GM21576 (cell line): ENCODE measurements at regions not wholly inside any gene's neighbourhood (a gene's known extent, or its start where the extent isn't known, plus 50 kb on each side); places are given as distances from the start of the nearest gene placed in this dataset.

ENCODE experiments used
- ATAC-seq: cut with Tn5 transposase; IDR thresholded peaks from one replicate; pipeline ENCODE4 v1.9.1; 2021; ENCODE audit warnings: mild to moderate bottlenecking, moderate library complexity; ENCODE audit not compliant: unreplicated experiment

DNA sequence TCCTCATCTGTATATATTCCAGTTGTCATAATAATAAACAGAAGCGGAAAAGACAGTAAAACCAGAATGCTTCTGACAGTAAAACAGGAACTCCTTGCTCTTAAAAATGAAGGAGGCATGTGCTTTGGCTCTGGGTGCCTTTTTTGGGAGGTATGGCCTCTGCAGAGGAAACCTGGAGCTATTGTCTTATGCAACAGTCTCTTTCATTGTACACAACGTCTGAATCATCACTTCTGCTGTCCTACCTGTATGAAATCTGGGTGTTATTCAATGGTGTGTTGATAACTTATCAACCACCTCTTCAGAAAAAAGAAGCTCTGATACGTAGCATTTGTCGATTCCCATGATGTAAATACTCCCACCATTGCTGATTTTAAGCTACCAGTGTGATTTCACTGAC is 64.8 kb downstream of the CDCA7 start:
- ATAC-seq, result no peak

- ATAC-seq, result no peak
Measured at GRCh38 chr2:173424886-173425285, 70.2 kb downstream of the CDCA7 start.

DNA sequence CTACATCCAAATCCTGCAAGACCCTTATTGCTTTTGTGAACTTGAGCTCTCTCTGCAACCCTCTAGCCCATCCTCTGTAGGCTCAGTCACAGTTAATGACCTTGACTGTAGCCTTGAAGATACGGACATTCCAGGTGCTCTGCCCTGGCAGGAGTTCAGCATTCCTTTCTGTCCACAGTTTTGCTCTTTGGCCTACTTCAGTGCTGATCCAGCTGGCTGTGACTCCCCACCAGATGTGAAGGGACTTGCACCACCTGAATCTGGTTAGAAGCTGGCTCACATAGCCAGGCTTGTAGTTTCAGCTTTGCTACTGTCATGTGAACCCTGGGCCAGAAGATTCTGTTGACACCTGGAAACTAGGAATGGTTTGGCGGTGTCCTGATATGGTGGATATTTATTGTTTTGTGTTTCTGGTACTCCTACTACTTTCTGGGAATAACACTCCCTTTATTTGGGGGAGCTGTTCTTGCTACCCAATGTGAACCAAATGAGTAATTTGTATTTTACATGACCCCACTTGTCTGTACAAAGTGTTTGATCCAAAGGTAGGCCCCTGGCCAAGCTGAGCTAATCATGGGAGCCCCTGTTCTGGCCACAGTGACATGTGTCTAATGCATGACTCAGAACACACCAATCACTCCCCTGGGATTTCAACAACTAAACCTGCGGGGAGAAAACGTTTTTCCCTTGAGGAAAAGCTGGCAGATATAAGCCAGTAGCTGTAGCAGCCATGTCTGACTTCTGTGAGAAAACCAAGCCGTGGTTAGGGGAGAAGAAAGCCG is 73.4 kb downstream of the CDCA7 start:
- ATAC-seq, result no peak

DNA sequence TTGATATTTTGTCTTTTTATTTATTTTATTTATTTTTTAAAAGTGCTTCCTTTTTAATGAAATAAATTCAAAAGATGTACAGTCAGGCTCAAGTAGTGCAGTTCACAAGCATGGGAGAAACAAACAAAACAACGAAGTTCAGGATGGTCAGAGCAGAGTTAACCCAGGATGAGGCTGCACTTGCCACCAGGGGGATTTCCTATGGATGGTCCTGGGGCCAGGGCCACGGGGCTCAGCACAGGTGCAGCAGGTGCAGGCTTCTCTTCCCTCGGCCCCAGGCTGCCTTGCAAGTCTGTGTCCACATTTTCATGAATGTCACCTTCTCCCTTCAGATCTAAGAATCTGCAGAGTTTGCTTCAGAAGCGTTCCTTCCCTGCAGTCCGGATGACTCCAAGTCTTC is 76.5 kb downstream of the CDCA7 start:
- no peak for ATAC-seq

DNA sequence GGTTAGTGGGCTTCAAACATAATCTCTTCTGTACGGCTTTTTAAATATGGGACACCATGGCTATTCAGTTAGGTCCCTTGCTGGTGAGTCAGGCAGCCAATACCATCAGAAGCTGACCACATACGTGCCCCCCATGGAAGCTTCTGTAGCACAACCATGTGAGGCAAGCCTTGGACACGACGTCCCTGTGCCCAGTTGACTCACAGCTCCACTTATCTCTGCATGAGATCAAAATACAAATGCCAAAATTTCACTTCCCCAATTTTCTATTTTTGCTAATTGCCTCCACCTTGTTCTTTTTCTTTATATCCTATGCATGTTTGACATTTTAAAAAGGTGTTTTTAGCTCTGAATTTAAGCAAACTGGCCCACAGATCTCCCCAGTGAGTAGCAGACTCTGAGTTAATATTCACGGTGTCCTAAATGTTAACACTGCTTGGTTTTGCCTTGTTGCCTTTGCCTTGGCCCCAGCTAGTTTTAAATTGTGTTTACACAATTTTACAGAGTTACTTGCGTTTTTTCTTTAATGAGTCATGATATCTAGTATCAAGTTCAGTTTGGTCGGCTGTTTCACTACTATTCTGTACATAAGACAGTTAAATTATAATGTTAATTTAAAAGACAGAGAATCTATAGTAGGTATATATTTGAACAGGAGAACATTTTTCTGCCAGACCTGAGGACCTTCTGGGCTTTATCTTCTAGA is 77.5 kb downstream of the CDCA7 start:
- no peak for ATAC-seq

- ATAC-seq, result no peak
Measured at GRCh38 chr2:173434762-173435569, 80.3 kb downstream of the CDCA7 start.

- no peak for ATAC-seq
Measured at GRCh38 chr2:173435574-173435973, 80.9 kb downstream of the CDCA7 start.

DNA sequence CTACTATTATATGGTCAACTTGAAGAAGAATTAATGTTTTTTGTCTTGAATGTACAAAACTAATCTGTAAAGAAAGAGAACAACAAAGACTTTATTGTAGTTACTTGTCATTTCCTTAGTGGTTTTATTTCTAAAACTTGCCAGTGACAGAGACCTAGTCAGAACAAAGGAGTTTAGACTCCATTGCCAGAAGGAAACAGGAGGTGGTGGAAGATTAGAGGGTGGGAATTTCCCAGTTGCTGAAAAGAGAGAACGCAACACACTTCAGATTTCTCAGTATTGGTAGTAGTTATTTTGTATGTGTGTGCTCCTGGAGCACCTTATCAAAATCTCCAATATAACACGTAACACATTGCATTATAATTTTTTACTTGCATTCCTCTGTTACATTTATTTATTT is 81.4 kb downstream of the CDCA7 start:
- no peak for ATAC-seq

DNA sequence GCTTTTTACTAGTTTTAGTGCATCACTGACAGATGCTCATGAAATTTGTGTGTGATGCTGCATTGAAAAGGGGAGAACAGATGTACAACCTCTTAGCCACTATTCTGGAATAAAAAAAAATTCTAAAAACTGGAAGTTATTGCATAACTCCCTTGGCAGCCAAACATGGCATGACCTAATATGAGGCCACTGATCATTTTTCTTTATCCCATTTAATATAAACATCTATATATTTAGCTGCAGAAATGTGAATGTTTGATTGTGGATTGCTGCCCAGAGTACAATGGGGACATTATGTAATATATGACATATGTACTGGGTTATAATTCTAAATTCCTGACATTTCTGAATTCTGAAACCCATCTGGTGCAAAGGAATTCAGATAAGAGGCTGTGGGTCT is 86.5 kb downstream of the CDCA7 start:
- ATAC-seq, result no peak

GRCh38 chr2:173442542-173442941 is 87.9 kb downstream of the CDCA7 start:
- ATAC-seq, result no peak

DNA sequence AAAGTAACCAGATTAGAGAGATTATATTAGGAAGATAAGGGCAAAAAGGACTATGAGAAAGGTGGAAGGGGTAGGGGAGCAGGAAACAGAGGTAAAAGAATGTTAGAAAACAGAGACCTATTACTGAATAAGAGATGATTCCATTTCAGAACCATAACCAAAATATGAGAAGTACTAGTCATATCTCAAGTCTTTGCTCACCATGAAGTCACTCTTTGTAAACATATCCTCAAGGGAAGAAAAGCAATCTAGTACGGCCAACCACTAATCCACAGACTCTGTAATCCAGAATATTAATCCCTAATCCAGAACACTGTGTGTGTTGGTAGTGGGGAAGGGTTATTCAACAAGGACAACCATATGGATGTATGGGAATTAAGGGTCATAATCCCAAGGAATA is 92.0 kb downstream of the CDCA7 start:
- no peak for ATAC-seq

- peak; percentile 75 for ATAC-seq
Measured at GRCh38 chr2:173448938-173449471, 94.3 kb downstream of the CDCA7 start.

DNA sequence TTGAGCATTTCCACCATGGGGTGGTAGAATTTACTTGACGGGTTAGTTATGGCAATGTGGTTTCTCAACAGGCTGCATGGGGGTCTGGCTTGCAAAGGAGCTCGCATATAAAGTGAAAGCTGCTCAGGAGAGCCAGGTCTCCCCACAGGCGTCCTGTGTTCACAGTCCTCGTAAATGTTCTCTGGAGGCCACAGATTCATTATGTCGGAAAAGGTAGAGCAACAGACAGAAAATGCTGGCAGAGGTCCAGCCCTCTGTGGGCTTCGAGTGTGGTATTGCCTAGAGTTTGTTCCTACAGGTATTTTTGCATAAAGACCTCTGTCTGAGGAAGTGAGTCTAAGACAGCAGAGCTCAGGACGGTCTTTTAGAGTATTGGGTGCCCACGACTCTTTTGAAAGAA is 96.4 kb downstream of the CDCA7 start:
- ATAC-seq, result no peak

GRCh38 chr2:173451941-173452340 is 97.3 kb downstream of the CDCA7 start:
- no peak for ATAC-seq

DNA sequence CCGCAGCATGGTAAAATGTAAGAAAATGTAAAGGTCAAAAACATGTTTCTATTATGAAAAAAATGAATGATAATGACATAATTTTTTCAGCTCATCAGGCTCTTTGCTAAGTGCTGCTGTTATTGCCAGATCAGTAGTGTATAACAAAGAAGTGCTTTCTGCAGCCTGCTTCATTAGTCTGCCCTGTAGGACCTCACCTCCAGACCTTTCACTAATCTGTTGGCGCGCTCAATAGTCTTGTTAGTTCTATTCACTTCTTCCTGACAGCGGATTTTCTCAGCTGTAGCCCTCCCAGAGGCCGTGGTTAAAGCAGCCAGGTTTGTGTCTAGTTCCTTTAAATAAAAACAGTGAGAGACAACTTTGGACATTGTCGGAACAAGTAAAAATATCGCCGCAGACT is 97.7 kb downstream of the CDCA7 start:
- ATAC-seq, result no peak

DNA sequence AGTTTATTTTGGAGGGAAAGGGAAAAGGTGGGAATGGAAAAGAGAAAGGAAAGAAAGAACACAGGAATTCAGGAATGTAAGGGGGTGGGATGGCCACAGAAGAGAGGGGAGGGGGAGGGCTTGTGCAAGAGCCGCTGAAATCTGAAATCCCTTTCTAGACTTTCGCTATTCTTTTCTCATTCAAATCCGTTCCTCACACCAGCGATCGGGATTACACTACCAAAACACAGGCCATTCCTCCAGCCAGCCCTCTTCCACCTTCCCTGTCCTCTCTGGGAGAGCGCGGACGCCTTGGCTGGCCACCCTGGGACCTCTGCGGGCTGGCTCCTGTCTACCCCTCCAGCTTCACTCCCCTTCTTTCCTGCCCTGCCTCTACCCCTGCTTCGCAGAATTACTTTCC is 102.3 kb downstream of the CDCA7 start:
- ATAC-seq, result no peak

GRCh38 chr2:173457366-173457765 is 102.7 kb downstream of the CDCA7 start:
- no peak for ATAC-seq

- ATAC-seq, result no peak
Measured at GRCh38 chr2:173458991-173459780, 104.5 kb downstream of the CDCA7 start.

DNA sequence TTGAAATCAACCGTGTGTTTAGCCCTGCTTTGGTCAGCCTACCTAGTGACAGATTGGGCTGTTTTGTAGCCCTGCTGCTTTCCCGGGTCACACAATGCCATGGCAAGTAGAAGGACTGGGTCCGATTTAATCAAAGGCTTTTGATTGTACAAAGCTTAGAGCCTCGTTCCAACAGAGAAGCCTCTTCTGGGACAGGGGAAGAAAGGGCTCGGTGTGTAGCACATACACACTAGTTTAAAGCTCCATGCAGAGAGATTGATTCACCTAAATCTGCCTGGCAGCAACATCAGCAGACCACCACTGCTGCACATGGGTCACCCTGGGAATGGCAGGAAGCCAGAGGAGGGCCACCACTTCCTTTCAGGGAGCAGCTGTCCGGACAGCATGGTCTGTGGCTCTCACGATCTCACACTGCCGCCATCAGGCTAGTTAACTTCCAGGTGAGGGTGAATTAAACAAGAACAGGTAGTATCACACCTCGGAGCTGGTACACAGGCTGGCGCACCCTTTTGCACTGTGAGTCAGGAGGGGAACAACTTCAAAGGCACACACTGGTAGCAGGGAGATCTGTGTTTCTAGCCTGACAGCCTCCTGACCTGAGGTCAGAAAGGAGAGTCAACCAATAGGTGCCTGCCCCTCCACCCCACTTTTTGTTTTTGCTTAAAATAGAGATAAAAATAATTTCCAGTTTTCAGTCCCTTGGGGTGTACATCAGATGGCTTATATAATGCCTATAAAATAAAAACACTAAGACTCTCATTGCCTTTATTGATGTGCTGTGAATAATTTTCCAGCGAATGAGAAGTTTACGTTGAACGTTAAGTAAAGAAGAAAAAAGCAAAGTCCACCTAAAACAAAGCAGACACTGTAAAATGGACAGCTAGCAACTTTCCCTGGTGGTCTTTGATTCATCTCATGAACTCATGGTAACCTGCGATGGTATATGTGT is 108.5 kb downstream of the CDCA7 start:
- no peak for ATAC-seq

GRCh38 chr2:173463846-173464245 is 109.2 kb downstream of the CDCA7 start:
- no peak for ATAC-seq
